Common myeloid progenitor, CD34-positive (primary cell): ENCODE measurements at regions not wholly inside any gene's neighbourhood (a gene's known extent, or its start where the extent isn't known, plus 50 kb on each side); places are given as distances from the start of the nearest gene placed in this dataset.

ENCODE experiments used
- CTCF ChIA-PET: fragments of 350-600 bp; sonication (Branson Sonifier 250); formaldehyde crosslinking; loops from one replicate; lab custom pipeline; 2021; ENCODE audit warnings: antibody characterized with exemption; lab: Charles Lee
- POLR2A ChIA-PET: fragments of 350-600 bp; sonication (Branson Sonifier 250); formaldehyde crosslinking; loops from one replicate; lab custom pipeline; 2021; ENCODE audit warnings: antibody characterized with exemption; lab: Charles Lee
- DNase-seq, 3 donors: peaks; one replicate each; pipeline versions ENCODE4 v3.0.0 to v3.0.0-alpha.2; 2013
- H3K27ac ChIP-seq, 2 experiments: 1 replicate in 1 of 2; 2 replicates in 1 of 2; pipeline ENCODE4 v1.7.0; 2013; ENCODE audit warnings: inconsistent platforms in 2 of 2, low read length in 2 of 2, mild to moderate bottlenecking in 2 of 2, low read depth in 1 of 2, moderate library complexity in 1 of 2; ENCODE audit not compliant: severe bottlenecking in 2 of 2, insufficient read depth in 1 of 2, poor library complexity in 1 of 2
- H3K27me3 ChIP-seq, 5 experiments: replicated peaks in 2 of 5; 1 replicate in 3 of 5; 2 replicates in 2 of 5; pipeline versions ENCODE4 v1.6.1 to v1.7.0; 2013; ENCODE audit warnings: low read length in 4 of 5, mild to moderate bottlenecking in 2 of 5, moderate library complexity in 2 of 5, inconsistent platforms in 1 of 5; ENCODE audit not compliant: insufficient read depth in 5 of 5, control insufficient read depth in 4 of 5
- H3K36me3 ChIP-seq, 4 experiments: 1 replicate in 2 of 4; 2 replicates in 2 of 4; pipeline versions ENCODE4 v1.6.1 to v1.7.0; 2013; ENCODE audit warnings: low read length in 3 of 4, control low read depth in 1 of 4, mild to moderate bottlenecking in 1 of 4; ENCODE audit not compliant: control insufficient read depth in 4 of 4, insufficient read depth in 4 of 4
- H3K4me1 ChIP-seq, 4 experiments: 1 replicate in 3 of 4; 2 replicates in 1 of 4; pipeline versions ENCODE4 v1.6.1 to v1.7.1; 2013; ENCODE audit warnings: low read length in 3 of 4, mild to moderate bottlenecking in 3 of 4, control low read depth in 1 of 4, inconsistent platforms in 1 of 4, moderate library complexity in 1 of 4; ENCODE audit not compliant: control insufficient read depth in 4 of 4, insufficient read depth in 4 of 4; ENCODE audit errors: control extremely low read depth in 1 of 4
- H3K4me3 ChIP-seq, 7 experiments: 1 replicate in 4 of 7; 2 replicates in 3 of 7; pipeline versions ENCODE4 v1.5.1 to v1.7.0; 2013; ENCODE audit warnings: mild to moderate bottlenecking in 7 of 7, low read length in 6 of 7, moderate library complexity in 6 of 7, inconsistent platforms in 2 of 7, low read depth in 2 of 7, control low read depth in 1 of 7; ENCODE audit not compliant: insufficient read depth in 4 of 7, control insufficient read depth in 1 of 7; ENCODE audit errors: extremely low read depth in 1 of 7
- H3K9me3 ChIP-seq, 5 experiments: 1 replicate in 4 of 5; 2 replicates in 1 of 5; pipeline versions ENCODE4 v1.6.1 to v1.7.1; 2013; ENCODE audit warnings: low read length in 4 of 5, mild to moderate bottlenecking in 2 of 5, inconsistent platforms in 1 of 5, low read depth in 1 of 5, moderate library complexity in 1 of 5; ENCODE audit not compliant: control insufficient read depth in 4 of 5, insufficient read depth in 2 of 5; ENCODE audit errors: control extremely low read depth in 1 of 5
- WGBS: methylation state at CpG from one replicate; pipeline ENCODE4 v1.1.5; 2013; ENCODE audit not compliant: insufficient coverage; 5-methylcytosine and 5-hydroxymethylcytosine counted together

DNA sequence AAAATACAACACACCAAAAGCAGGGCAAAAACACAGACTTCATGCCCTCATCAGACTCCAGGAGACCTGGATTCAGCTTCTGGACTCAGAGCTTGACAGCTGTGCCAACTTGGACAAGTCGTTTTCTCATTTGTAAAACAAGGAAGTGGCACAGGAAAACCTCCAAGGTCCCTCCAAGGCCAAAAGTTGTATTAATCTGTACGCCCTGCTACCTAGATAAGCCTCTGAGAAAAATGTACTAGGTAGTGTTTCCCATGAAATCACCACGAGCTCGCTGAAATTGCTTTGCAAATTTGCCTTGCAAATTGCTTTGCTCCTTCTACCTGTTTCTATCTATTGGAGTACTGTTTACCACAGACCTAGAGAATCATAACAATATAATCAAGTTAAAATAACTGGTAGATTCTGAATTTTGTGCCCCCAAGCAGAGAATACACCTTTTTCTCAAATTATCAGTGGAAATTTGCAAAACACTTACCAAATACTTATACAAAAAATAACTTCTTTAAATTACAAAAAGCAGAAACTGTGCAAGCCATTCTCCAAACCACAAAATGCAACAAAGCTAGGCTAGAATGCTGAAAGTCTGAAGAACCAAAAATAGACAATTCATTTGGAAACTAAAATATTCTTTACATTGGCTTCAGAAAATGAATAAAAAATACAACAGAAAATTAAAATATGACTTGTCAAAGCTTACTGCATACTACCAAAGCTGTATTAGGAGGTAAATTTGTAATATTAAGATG is 158.1 kb upstream of the CHST15 start:
- H3K36me3 ChIP-seq = no peaks in the 10 kb centered on the region
- peaks cover 0 to 17% (median 9%) of the 10 kb centered on the region in 4 experiments for H3K4me1 ChIP-seq
- H3K4me3 ChIP-seq = no peak overlapping the region
- H3K27me3 ChIP-seq = peaks cover 0 to 4% (median 0%) of the 10 kb centered on the region in 5 experiments
- ChIA-PET CTCF (interaction anchor here (1.0 to 1.9 kb wide), 6 partner anchors 8 to 165 kb away, joined by 3 to 5 read pairs (median 3); no protein-coding TSS in a partner anchor), POLR2A (no interaction called here)
- WGBS = 40% methylated on average over 2 of the region's 4 CpGs
- H3K27ac ChIP-seq = no peak overlapping the region
- peak in 2 of 3 donors; percentile 27 to 37 for DNase-seq
- H3K9me3 ChIP-seq = peaks cover 0 to 5% (median 0%) of the 10 kb centered on the region in 5 experiments

DNA sequence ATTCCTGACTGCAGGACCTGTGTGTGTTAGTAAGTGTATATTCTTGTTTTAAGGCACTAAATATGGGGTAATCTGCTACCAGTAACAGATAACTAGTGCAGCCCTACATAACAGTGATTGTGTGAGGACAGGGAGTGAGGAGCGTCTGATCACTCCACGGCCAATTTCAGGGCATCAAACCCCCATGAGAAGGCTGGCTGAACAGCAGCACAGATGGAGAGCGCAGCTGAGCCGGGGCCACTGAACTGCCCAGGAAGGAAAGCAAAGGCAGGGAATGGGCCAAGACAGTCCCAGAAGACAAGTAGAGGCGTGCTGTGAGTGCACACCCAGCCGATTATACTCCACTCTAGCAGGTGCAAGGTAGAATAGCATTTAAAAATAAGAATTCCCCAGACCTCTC is 157.1 kb upstream of the CHST15 start:
- WGBS = 97% methylated on average over 5 of the region's 6 CpGs
- H3K27me3 ChIP-seq = peaks cover 0 to 4% (median 0%) of the 10 kb centered on the region in 5 experiments
- ChIA-PET CTCF (interaction anchor here (1.1 kb wide), 1 partner anchor 166 kb away, joined by 3 read pairs; no protein-coding TSS in a partner anchor), POLR2A (no interaction called here)
- no peak overlapping the region for H3K27ac ChIP-seq
- H3K36me3 ChIP-seq = no peaks in the 10 kb centered on the region
- H3K4me3 ChIP-seq = no peak overlapping the region
- peaks cover 0 to 3% (median 0%) of the 10 kb centered on the region in 5 experiments for H3K9me3 ChIP-seq
- DNase-seq = no peak
- peaks cover 0 to 17% (median 9%) of the 10 kb centered on the region in 4 experiments for H3K4me1 ChIP-seq

DNA sequence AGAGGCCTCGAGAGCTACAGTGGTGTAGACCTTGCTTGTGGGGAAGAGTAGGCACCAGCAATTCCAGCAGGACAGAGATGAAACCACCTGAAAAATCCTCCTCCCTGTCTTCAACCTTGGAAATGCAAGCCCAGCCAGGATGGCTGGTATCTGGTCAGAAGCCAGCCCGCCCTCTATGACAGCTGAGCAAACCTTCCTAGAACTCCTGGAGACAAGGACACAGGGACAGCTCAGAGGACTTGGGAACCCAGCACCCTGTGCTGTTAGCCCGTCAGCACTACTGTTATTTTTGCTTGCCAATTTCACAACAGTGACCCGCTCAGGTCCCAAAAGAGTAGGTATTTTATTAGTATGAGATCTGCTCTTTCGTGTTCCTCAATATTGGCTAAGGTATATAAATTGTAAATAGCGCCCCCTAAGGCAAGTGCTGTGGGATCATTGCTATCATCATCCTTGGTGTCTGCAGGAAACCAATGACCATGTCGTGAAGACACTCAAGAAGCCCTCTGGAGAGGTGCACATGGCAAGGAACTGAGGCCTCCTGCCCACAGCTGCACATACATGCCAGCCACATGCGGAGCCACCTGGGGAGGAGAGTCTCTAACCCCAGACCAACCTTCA is 156.5 kb upstream of the CHST15 start:
- Histone ChIP-seq H3K4me3 (no peak overlapping the region), H3K27ac (no peak overlapping the region), H3K27me3 (peaks cover 0 to 4% (median 0%) of the 10 kb centered on the region in 5 experiments), H3K9me3 (peaks cover 0 to 1% (median 0%) of the 10 kb centered on the region in 5 experiments), H3K36me3 (no peaks in the 10 kb centered on the region), H3K4me1 (peaks cover 0 to 17% (median 9%) of the 10 kb centered on the region in 4 experiments)
- ChIA-PET CTCF (interaction anchor here (1.0 to 1.1 kb wide), 2 partner anchors 99 to 167 kb away, joined by 3 read pairs; no protein-coding TSS in a partner anchor), POLR2A (no interaction called here)
- peak in 2 of 3 donors; percentile 11 to 19 for DNase-seq
- WGBS = 96% methylated on average over 5 of the region's 8 CpGs

DNA sequence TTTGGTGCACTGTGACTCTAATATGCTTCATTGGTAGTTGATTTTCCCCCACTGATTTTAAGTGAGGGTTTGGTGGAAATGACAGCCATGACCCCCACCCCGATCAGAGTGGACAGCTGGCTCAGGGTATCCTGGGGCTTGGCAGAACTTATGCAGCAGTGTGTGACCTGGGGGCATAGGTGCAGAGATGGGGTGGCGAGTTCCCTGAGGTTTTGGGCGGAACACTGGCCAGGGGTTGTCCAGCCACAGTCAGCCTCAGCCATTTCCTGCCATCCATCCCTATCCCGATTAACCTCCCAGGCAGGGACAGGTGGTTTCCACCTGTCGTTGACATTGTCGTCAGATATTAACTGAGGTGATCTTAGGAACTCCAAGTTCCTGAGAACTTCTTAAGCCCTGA is 155.8 kb upstream of the CHST15 start:
- no peaks in the 10 kb centered on the region for H3K9me3 ChIP-seq
- H3K36me3 ChIP-seq = no peaks in the 10 kb centered on the region
- H3K27ac ChIP-seq = no peak overlapping the region
- DNase-seq = no peak
- no peak overlapping the region for H3K4me3 ChIP-seq
- peaks cover 0 to 4% (median 0%) of the 10 kb centered on the region in 5 experiments for H3K27me3 ChIP-seq
- peaks cover 0 to 17% (median 9%) of the 10 kb centered on the region in 4 experiments for H3K4me1 ChIP-seq
- ChIA-PET CTCF (interaction anchor here (1.0 kb wide), 1 partner anchor 98 kb away, joined by 3 read pairs; no protein-coding TSS in a partner anchor), POLR2A (no interaction called here)
- 100% methylated on average over 2 of the region's 6 CpGs for WGBS

DNA sequence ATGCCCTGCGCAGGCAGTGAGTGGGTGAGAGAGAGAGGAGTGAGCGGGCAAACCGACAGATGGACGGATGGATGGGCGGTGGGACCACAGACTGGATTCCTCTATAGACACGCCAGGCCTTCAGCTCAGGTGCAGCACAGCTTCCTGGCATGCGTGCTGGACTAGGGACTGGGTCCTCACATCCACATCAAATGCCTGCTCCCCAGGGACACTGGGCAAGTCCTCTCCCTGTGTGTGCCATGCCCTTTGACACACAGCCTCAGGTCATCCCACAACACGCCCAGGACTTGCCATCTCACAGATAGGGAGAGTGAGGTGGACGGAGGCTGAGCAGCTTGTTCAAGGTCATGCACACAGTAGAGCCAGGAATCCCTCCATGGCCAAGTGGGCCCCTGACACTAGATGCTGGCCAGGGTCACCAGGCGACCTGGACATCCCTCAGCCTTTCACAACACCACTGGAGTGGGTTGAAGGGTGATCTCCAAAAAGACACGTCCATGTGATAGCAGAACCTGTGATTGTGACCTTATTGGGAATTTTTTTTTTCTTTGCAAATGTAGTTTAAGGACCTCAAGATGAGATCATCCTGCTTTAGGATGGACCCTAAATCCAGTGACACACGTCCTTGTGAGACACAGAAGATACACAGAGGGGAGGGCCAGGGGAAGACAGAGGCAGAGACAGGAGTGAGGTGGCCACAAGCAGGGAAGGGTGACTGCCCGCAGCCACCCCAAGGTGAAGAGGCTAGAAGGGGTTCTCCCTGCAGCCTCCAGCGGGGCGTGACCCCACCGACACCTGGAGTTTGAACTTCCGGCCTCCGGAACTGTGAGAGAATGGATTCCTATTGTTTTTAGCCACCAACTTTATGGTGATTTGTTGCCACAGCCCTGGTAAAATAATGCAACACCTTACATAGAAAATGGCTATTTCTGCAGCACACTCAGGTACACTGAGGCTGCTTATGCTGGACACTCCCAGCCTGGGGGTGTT is 155.0 kb upstream of the CHST15 start:
- no peaks in the 10 kb centered on the region for H3K9me3 ChIP-seq
- H3K27me3 ChIP-seq = peaks cover 0 to 4% (median 0%) of the 10 kb centered on the region in 5 experiments
- no peaks in the 10 kb centered on the region for H3K36me3 ChIP-seq
- no peak overlapping the region for H3K4me3 ChIP-seq
- POLR2A ChIA-PET = no interaction called here
- DNase-seq = no peak
- WGBS = 94% methylated on average over 13 of the region's 18 CpGs
- H3K4me1 ChIP-seq = peaks cover 0 to 17% (median 9%) of the 10 kb centered on the region in 4 experiments
- H3K27ac ChIP-seq = no peak overlapping the region
- CTCF ChIA-PET = no interaction called here

DNA sequence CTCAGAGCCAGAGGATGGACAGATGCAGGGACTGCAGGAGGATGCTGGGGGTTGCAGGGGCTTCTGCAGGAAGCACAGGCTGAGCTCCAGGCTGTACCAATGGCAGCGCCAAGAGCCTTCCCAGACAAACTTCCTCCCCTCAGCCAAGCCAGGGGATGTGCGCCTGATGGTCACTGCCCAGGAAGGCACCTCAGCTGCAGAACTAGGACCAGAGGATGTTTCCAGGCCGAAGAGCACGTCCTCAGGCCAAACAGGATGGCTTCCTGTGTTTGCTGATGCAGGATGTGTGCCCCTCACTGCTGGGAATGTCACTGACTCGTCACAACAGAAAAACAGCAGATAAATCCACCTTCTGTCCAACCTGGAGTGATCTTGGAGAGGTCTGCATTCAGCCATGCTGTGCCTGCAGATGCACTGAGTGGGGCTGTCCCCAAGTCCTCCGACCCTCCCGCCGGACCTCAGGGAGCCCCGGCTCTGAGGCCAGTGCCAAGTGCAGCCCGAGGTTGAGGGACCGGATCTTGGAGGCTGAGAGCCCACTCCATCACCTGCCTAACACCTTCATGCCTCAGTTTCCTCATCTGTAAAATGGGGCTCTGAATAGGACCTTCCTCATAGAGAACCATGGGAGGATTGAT is 152.5 kb upstream of the CHST15 start:
- Histone ChIP-seq H3K36me3 (no peaks in the 10 kb centered on the region), H3K4me3 (no peak overlapping the region), H3K9me3 (no peaks in the 10 kb centered on the region), H3K4me1 (peaks cover 0 to 5% (median 2%) of the 10 kb centered on the region in 4 experiments), H3K27ac (no peak overlapping the region), H3K27me3 (peaks cover 0 to 4% (median 0%) of the 10 kb centered on the region in 5 experiments)
- WGBS = 88% methylated on average over 10 of the region's 11 CpGs
- no peak for DNase-seq
- ChIA-PET POLR2A (no interaction called here), CTCF (interaction anchor here (0.7 kb wide), 2 partner anchors 251 to 672 kb away, joined by 3 read pairs; no protein-coding TSS in a partner anchor)
